ENCODE measurements at regions not wholly inside any gene's neighbourhood (a gene's known extent, or its start where the extent isn't known, plus 50 kb on each side); places are given as distances from the start of the nearest gene placed in this dataset.

- TF ChIP-seq CTCF (IDR thresholded peaks at IDR 0.05; ENCODE audit: insufficient read depth, low read length, poor library complexity, severe bottlenecking) (no peak), EZH2phosphoT487 (conservative IDR thresholded peaks at IDR 0.05; ENCODE audit: low read length) (no peak)
Observed at GRCh38 chr17:77748436-77748835, 210.1 kb upstream of the TNRC6C start.
